Naive thymus-derived CD4-positive, alpha-beta T cell (primary cell): ENCODE measurements at regions not wholly inside any gene's neighbourhood (a gene's known extent, or its start where the extent isn't known, plus 50 kb on each side); places are given as distances from the start of the nearest gene placed in this dataset.

ENCODE experiments used
- ATAC-seq: fragments of 150-1000 bp; cut with Tn5 transposase; 2 replicates; pipeline ENCODE4 v1.10.0; 2021; ENCODE audit warnings: mild to moderate bottlenecking, moderate library complexity
- CTCF ChIA-PET: fragments of 350-600 bp; sonication (Branson Sonifier 250); formaldehyde crosslinking; loops from one replicate; lab custom pipeline; 2021; ENCODE audit warnings: antibody characterized with exemption; lab: Charles Lee
- POLR2A ChIA-PET: fragments of 350-600 bp; sonication (Branson Sonifier 250); formaldehyde crosslinking; loops from one replicate; lab custom pipeline; 2021; ENCODE audit warnings: antibody characterized with exemption, inconsistent platforms; lab: Charles Lee
- DNase-seq, 9 donors: peaks; one replicate each; pipeline versions ENCODE4 v3.0.0 to v3.0.0-alpha.2; 2020 to 2022; ENCODE audit warnings: mixed read lengths in 1 of 9
- H3K27ac ChIP-seq: one replicate; pipeline ENCODE4 v1.7.0; 2013; ENCODE audit warnings: mild to moderate bottlenecking, low read depth, low read length, moderate library complexity
- H3K27me3 ChIP-seq, 2 donors: one replicate each; pipeline ENCODE4 v1.7.0; 2013; ENCODE audit warnings: low read length in 2 of 2, mild to moderate bottlenecking in 2 of 2, moderate library complexity in 2 of 2; ENCODE audit not compliant: control insufficient read depth in 2 of 2, insufficient read depth in 2 of 2
- H3K36me3 ChIP-seq, 3 experiments: 1 replicate in 2 of 3; 2 replicates in 1 of 3; pipeline ENCODE4 v1.7.0; 2013; ENCODE audit warnings: low read length in 3 of 3, mild to moderate bottlenecking in 3 of 3, moderate library complexity in 1 of 3; ENCODE audit not compliant: insufficient read depth in 3 of 3, control insufficient read depth in 2 of 3
- H3K4me1 ChIP-seq, 2 donors: one replicate each; pipeline ENCODE4 v1.7.0; 2013; ENCODE audit warnings: low read length in 2 of 2, mild to moderate bottlenecking in 2 of 2, moderate library complexity in 1 of 2; ENCODE audit not compliant: control insufficient read depth in 2 of 2, insufficient read depth in 2 of 2
- H3K4me3 ChIP-seq: 2 replicates; pipeline ENCODE4 v1.7.0; 2013; ENCODE audit warnings: mild to moderate bottlenecking, low read length
- H3K9me3 ChIP-seq, 3 experiments: 1 replicate in 2 of 3; 2 replicates in 1 of 3; pipeline ENCODE4 v1.7.0; 2013; ENCODE audit warnings: low read length in 3 of 3; ENCODE audit not compliant: control insufficient read depth in 2 of 3
- H3K27ac Mint-ChIP-seq, 9 donors: one replicate each; pipeline ENCODE4 v1.8.0; 2020 to 2022; ENCODE audit warnings: mixed read lengths in 9 of 9, mild to moderate bottlenecking in 8 of 9, moderate library complexity in 5 of 9, inconsistent platforms in 2 of 9
- H3K27me3 Mint-ChIP-seq, 5 donors: one replicate each; pipeline ENCODE4 v1.8.0; 2021 to 2022; ENCODE audit warnings: mixed read lengths in 5 of 5, mild to moderate bottlenecking in 1 of 5
- H3K36me3 Mint-ChIP-seq, 5 donors: one replicate each; pipeline ENCODE4 v1.8.0; 2020 to 2022; ENCODE audit warnings: mixed read lengths in 5 of 5, mild to moderate bottlenecking in 3 of 5, inconsistent platforms in 1 of 5
- H3K4me1 Mint-ChIP-seq, 7 donors: one replicate each; pipeline ENCODE4 v1.8.0; 2020 to 2022; ENCODE audit warnings: mixed read lengths in 7 of 7, mild to moderate bottlenecking in 3 of 7, inconsistent platforms in 1 of 7
- H3K4me3 Mint-ChIP-seq, 10 donors: one replicate each; pipeline ENCODE4 v1.8.0; 2020 to 2022; ENCODE audit warnings: mild to moderate bottlenecking in 10 of 10, mixed read lengths in 10 of 10, moderate library complexity in 6 of 10, inconsistent platforms in 2 of 10
- H3K9me3 Mint-ChIP-seq, 11 donors: one replicate each; pipeline ENCODE4 v1.8.0; 2020 to 2022; ENCODE audit warnings: mixed read lengths in 11 of 11, mild to moderate bottlenecking in 4 of 11, inconsistent platforms in 1 of 11, moderate library complexity in 1 of 11
- intact Hi-C, 2 donors: fragments of 100-400 bp; cut with micrococcal nuclease; formaldehyde crosslinking; loops; one replicate each; pipeline ENCODE4 v1.15.1; 2023

DNA sequence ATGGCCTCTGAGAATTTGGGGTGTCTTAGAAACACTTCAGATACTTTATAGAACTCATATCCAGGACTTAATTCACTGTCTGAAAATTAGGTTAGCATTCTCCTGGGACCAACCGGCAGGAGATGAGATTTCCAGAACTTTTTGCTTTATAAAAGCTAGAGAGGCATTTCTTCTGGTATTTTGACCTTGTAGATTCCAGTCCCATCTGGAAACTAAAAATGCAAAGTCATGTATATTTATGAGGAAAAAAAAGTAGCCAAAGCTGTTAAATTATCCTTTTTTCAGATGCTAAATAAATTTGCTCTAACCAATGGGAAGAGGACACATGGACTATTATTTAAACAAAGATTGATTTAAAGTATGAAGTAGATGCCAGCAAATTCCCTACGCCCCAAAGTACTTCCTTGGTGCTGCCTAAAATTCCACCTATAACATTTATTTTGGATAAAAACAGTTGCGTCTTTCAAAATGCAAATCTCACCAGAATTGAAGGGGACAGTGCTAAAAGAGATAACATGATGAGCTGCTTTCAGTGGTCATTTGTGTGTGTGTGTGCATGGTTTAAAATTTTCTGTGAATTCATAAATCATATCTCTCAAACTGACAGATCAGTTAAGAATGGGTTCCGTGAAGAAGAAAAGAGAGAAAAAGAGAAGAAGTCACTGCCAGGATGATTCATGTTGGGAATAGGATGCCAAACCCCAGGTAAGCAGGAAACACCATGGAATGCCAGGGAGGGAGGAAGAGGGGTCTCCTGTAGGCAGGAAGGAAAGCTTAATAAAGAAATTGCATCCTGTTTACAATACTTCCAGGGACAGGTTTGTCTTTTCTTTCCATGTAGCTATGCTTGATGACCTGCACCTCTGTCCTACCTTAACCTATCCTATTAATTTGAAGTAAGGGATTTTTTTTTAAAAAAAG is 97.7 kb upstream of the RGS6 start:
- H3K4me1 Mint-ChIP-seq: no peaks in the 10 kb centered on the region
- no peak overlapping the region for H3K27ac Mint-ChIP-seq
- no peak for DNase-seq
- no peak overlapping the region for H3K4me3 Mint-ChIP-seq
- peaks cover 0 to 33% (median 10%) of the 10 kb centered on the region in 11 donors for H3K9me3 Mint-ChIP-seq
- Histone ChIP-seq H3K4me3 (no peak overlapping the region), H3K36me3 (no peaks in the 10 kb centered on the region), H3K27ac (no peak overlapping the region), H3K27me3 (no peaks in the 10 kb centered on the region), H3K9me3 (peaks cover 0 to 4% (median 0%) of the 10 kb centered on the region in 3 experiments), H3K4me1 (no peaks in the 10 kb centered on the region)
- peaks cover 9 to 15% (median 11%) of the 10 kb centered on the region in 5 donors for H3K27me3 Mint-ChIP-seq
- no peak for ATAC-seq
- intact Hi-C loops: no loop called here
- H3K36me3 Mint-ChIP-seq: peaks cover 0 to 2% (median 0%) of the 10 kb centered on the region in 5 donors
- ChIA-PET CTCF (no interaction called here), POLR2A (no interaction called here)

- no peak overlapping the region for H3K4me3 ChIP-seq
- Mint-ChIP-seq H3K27ac (no peak overlapping the region), H3K9me3 (peaks cover 6 to 26% (median 13%) of the 10 kb centered on the region in 11 donors), H3K27me3 (peaks cover 13 to 49% (median 43%) of the 10 kb centered on the region in 5 donors), H3K36me3 (peaks cover 0 to 17% (median 4%) of the 10 kb centered on the region in 5 donors), H3K4me3 (no peak overlapping the region), H3K4me1 (peaks cover 0 to 14% (median 0%) of the 10 kb centered on the region in 7 donors)
- DNase-seq: no peak
- H3K9me3 ChIP-seq: no peaks in the 10 kb centered on the region
- H3K36me3 ChIP-seq: no peaks in the 10 kb centered on the region
- H3K4me1 ChIP-seq: no peaks in the 10 kb centered on the region
- ChIA-PET POLR2A (no interaction called here), CTCF (no interaction called here)
- no peaks in the 10 kb centered on the region for H3K27me3 ChIP-seq
- no peak overlapping the region for H3K27ac ChIP-seq
- intact Hi-C loops: loop anchor here in 1 of 2 donors (10.0 kb wide), 1 partner anchor 527 kb away; the partner anchor contains the start of gene SIPA1L1
- ATAC-seq: peak; percentile 29
Observed at GRCh38 chr14:71852181-71852580, 80.0 kb upstream of the RGS6 start.

DNA sequence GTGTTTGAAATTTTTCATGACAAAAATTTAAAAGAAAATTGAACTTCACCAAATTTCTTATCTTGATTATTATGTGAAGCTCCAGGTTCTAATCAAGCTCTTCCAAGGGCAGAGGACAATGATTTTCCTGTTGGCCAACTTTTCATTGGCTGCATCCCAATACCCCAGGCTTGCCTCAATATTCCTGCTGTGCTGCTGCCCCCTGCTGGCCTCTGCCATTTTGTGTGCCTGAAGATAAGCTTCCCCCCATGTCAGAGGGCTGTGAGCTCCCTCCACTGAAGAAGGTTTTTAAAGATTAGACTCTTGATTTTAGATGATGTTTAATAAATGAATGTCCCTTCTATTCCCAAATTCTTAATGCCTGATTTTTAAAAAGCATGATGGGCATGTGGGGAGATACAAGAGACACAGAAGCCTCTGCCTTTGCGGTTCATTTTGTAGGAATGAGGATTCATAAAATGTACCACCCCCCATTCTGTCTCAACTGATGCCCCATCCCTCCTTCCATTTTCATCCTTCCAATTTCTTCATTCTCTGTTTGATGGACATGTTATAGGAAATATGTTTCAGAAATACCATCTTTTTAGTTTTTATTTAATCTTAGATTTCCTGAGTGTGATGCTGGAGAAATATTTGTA is 76.7 kb upstream of the RGS6 start:
- Histone ChIP-seq H3K27ac (no peak overlapping the region), H3K9me3 (no peaks in the 10 kb centered on the region), H3K27me3 (peaks cover 0 to 3% of the 10 kb centered on the region in 2 donors), H3K4me3 (no peak overlapping the region), H3K4me1 (no peaks in the 10 kb centered on the region), H3K36me3 (no peaks in the 10 kb centered on the region)
- peak in 3 of 9 donors; percentile 1 to 58 (median 3) for DNase-seq
- Mint-ChIP-seq H3K36me3 (peaks cover 0 to 13% (median 4%) of the 10 kb centered on the region in 5 donors), H3K27ac (no peak overlapping the region), H3K9me3 (peaks cover 0 to 29% (median 10%) of the 10 kb centered on the region in 11 donors), H3K4me1 (peaks cover 0 to 14% (median 0%) of the 10 kb centered on the region in 7 donors), H3K27me3 (peaks cover 30 to 70% (median 48%) of the 10 kb centered on the region in 5 donors), H3K4me3 (no peak overlapping the region)
- ChIA-PET CTCF (interaction anchor here (0.6 to 2.5 kb wide), 2 partner anchors 377 to 715 kb away, joined by 3 to 5 read pairs; no protein-coding TSS in a partner anchor), POLR2A (interaction anchor here (0.6 kb wide), 1 partner anchor 15 kb away, joined by 3 read pairs; no protein-coding TSS in a partner anchor)
- intact Hi-C loops: loop anchor here (5.0 to 10.0 kb wide), 2 partner anchors 531 to 713 kb away; partner anchors contain the start of gene SIPA1L1 (in 1 of the 2)
- ATAC-seq: no peak

DNA sequence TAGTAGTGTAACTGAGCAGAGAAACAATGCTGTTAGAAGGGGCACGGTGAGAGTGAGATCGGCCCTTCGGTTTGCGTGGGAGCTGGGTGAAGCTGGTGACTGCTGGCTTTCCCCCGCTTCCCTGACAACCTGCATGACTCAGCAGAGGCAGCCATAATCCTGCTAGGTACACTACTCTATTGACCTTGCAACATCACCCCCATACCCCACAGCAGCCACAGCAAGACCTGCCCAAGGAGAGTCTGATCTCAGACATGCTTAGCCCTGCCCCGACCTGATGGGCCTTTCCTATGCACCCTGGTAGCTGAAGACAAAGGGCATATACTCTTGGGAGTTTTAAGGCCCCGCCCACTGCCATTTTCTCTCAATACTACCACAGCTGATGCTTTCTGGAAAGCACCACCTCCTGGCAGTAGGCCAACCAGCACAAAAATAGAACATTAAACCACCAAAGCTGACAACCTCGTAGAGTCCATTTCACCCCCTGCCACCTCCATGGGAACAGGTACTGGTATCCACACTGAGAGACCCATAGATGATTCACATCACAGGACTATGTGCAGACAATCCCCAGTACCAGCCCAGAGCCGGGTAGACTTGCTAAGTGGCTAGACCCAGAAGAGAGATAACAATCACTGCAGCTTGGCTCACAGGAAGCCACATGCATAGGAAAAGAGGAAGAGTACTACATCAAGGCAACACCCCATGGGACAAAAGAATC is 75.9 kb upstream of the RGS6 start:
- no peak overlapping the region for H3K27ac ChIP-seq
- no peaks in the 10 kb centered on the region for H3K36me3 ChIP-seq
- H3K27me3 ChIP-seq: peaks cover 0 to 3% of the 10 kb centered on the region in 2 donors
- H3K9me3 Mint-ChIP-seq: peaks cover 0 to 34% (median 10%) of the 10 kb centered on the region in 11 donors
- intact Hi-C loops: loop anchor here (5.0 to 10.0 kb wide), 2 partner anchors 532 to 714 kb away; partner anchors contain the start of gene SIPA1L1 (in 1 of the 2)
- H3K27ac Mint-ChIP-seq: peak overlapping the region in 1 of 9 donors; percentile 45
- H3K27me3 Mint-ChIP-seq: peaks cover 36 to 77% (median 55%) of the 10 kb centered on the region in 5 donors
- no peaks in the 10 kb centered on the region for H3K9me3 ChIP-seq
- H3K4me3 Mint-ChIP-seq: peak overlapping the region in 1 of 10 donors; percentile 40
- POLR2A ChIA-PET: interaction anchor here (0.7 kb wide), 1 partner anchor 43 kb away, joined by 3 read pairs; no protein-coding TSS in a partner anchor
- peaks cover 0 to 14% (median 0%) of the 10 kb centered on the region in 7 donors for H3K4me1 Mint-ChIP-seq
- no peaks in the 10 kb centered on the region for H3K4me1 ChIP-seq
- H3K36me3 Mint-ChIP-seq: peaks cover 0 to 13% (median 4%) of the 10 kb centered on the region in 5 donors
- H3K4me3 ChIP-seq: no peak overlapping the region
- DNase-seq (peak in 1 of 9 donors; percentile 22), ATAC-seq (no peak)
- CTCF ChIA-PET: interaction anchor here (2.5 kb wide), 1 partner anchor 716 kb away, joined by 5 read pairs; no protein-coding TSS in a partner anchor

DNA sequence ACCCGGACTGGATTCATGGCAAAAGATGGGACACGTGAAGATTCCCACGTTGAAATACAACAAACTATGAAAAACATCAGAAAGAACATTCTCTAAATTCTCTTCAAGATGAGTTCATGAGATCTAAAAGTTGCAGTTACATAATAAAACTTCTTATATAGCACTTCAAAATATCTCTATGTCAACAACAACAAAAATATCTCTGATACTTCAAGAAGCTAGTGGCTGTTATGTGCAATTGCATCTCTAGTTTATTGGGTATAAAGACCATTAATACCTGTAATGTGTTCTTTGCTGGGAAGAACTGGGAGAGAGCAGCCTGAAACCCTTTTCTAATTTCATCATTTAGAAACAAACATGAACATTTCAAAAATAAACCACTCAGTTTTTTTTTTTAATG is 69.2 kb upstream of the RGS6 start:
- CTCF ChIA-PET: no interaction called here
- H3K27ac Mint-ChIP-seq: no peak overlapping the region
- H3K36me3 Mint-ChIP-seq: peaks cover 0 to 2% (median 0%) of the 10 kb centered on the region in 5 donors
- H3K9me3 Mint-ChIP-seq: peaks cover 0 to 18% (median 3%) of the 10 kb centered on the region in 11 donors
- H3K9me3 ChIP-seq: no peaks in the 10 kb centered on the region
- peaks cover 21 to 41% (median 31%) of the 10 kb centered on the region in 5 donors for H3K27me3 Mint-ChIP-seq
- POLR2A ChIA-PET: no interaction called here
- H3K4me3 Mint-ChIP-seq: no peak overlapping the region
- no peak overlapping the region for H3K4me3 ChIP-seq
- ATAC-seq: no peak
- no peaks in the 10 kb centered on the region for H3K4me1 ChIP-seq
- no peaks in the 10 kb centered on the region for H3K36me3 ChIP-seq
- DNase-seq: no peak
- intact Hi-C loops: no loop called here
- H3K27ac ChIP-seq: no peak overlapping the region
- H3K27me3 ChIP-seq: peaks cover 0 to 2% of the 10 kb centered on the region in 2 donors
- no peaks in the 10 kb centered on the region for H3K4me1 Mint-ChIP-seq

GRCh38 chr14:71863766-71864165 is 68.5 kb upstream of the RGS6 start:
- ChIA-PET CTCF (no interaction called here), POLR2A (no interaction called here)

More at GRCh38 chr14:71863766-71864165, 68.5 kb upstream of the RGS6 start:
- H3K27ac ChIP-seq: no peak overlapping the region
- Mint-ChIP-seq H3K36me3 (no peaks in the 10 kb centered on the region), H3K4me3 (no peak overlapping the region), H3K4me1 (no peaks in the 10 kb centered on the region), H3K9me3 (peaks cover 0 to 16% (median 0%) of the 10 kb centered on the region in 11 donors), H3K27ac (no peak overlapping the region), H3K27me3 (peaks cover 15 to 39% (median 25%) of the 10 kb centered on the region in 5 donors)
- H3K4me3 ChIP-seq: no peak overlapping the region
- intact Hi-C loops: no loop called here
- no peaks in the 10 kb centered on the region for H3K4me1 ChIP-seq
- DNase-seq (no peak), ATAC-seq (no peak)
- no peaks in the 10 kb centered on the region for H3K36me3 ChIP-seq
- H3K27me3 ChIP-seq: no peaks in the 10 kb centered on the region
- no peaks in the 10 kb centered on the region for H3K9me3 ChIP-seq
